GM18873 (cell line): ENCODE measurements at regions not wholly inside any gene's neighbourhood (a gene's known extent, or its start where the extent isn't known, plus 50 kb on each side); places are given as distances from the start of the nearest gene placed in this dataset.

Experiments used
- ATAC-seq: cut with Tn5 transposase; IDR thresholded peaks from one replicate; pipeline ENCODE4 v1.9.1; 2021; ENCODE audit warnings: mild to moderate bottlenecking, moderate library complexity, moderate number of reproducible peaks; ENCODE audit not compliant: unreplicated experiment, low FRiP score

DNA sequence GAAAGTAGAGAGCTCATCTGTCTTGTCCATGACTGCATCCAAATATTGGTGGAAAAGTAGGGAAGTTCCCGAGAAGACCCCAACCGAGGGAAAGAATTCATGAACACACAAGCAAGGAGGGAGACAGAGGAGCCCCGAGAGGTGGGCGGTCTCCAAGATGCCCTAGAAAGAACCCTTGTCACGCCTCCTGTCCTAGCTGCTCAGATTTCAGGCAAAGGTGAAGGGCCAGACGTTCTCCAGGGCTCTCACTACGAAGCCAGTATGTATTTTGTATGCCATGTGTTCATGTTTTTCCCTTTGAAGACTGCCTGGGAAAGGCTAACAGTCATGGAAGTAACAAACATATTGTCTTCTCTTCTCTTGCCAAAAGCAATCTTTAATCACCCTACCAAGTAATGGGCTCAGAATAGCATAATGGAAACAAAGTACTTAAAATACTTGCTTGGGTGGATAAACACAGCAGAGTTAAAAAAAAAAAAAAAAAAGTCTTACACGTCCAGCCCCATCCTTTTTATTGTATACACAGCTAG, 99.2 kb upstream of the TBX3 start:
- ATAC-seq = no peak

DNA sequence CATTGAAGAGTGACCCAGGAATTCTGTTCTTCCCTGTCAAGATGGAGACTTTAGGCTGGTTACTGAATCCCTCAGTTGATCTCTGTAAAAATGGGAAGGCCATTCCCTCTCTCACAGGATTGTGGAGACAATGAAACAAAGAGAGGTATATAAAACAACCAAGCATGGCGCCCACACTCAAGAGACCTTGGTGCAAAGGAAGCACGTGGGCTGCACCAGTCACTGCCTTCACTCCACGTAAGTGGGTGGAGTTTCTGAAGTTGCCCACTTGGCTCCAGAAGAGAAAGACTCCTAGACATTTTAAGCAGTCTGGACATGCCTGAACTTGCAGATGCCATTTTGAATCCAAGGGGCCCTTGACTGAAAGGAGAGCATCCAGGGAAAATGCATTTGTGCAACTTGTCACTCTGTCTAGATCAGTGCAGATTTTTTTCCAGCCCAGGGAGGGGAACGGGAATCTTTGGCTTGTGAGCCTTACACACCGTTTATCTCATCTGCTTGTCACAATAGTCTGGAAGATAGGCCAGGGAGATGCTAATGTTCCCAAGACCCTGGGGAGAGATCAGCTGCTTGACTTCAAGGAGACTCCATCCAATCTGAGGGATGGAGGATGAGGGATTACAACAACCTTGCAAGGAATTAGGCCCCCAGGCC, 96.9 kb upstream of the TBX3 start:
- no peak for ATAC-seq

DNA sequence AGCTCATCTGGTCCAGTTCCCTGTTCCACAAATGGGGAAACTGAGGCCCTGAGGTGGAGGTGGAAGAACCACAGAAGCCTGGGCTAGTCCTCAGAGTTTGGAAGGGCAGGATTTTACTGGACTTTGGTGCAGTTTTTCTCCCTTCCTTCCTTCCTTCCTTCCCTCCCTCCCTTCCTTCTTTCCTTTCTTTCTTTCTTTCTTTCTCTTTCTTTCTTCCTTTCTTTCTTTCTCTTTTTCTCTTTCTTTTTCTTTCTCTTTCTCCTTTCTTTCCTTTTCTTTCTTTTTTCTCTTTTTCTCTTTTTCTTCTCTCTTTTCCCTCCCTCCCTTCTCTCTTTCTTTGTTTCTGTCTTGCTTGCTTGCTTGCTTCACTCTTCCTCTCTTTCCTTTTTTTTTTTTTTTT, 95.7 kb upstream of the TBX3 start:
- ATAC-seq = no peak

DNA sequence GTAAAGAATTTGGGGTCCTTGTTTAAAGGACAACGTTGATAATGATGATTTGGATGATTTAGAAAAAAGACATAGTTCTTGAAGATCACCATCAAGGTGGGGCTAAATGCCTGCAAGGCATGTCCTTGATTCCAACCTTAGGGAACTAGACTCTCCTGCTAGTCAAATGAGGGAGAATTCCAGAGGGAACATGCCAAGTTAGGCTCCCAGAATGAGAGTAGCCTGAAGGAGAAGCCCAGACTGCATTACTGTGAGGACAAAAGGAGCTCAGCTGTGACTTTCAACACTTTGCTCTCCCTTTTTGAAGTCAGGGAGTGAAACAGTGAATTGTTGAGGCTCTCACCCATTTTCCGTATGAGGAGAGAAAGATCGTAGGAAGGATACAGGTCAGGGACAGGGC, 95.2 kb upstream of the TBX3 start:
- ATAC-seq = no peak

DNA sequence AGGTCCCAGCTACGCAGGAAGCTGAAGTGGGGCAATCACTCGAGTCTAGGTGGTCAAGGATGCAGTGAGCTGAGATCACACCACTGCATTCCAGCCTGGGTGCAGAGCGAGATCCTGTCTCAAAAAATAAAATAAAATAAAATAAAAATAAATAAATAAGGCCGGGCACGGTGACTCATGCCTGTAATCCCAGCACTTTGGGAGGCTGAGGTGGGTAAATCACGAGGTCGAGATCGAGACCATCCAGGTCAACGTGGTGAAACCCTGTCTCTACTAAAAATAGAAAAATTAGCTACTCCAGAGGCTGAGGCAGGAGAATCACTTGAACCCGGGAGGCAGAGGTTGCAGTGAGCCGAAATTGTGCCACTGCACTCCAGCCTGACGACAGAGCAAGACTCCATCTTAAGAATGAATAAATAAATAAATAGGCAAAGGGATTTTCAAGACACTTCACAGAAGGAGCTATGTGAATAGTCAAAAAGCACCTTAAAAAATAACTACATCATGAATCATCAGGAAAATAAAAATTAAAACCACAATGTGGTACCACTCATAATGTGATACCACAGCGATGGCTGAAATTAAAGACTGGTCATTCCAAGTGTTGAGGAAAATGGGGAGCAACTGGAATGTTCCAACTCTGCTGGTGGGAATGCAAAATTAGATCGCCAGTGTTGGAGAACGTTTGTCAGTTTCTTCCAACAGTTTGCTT, 92.9 kb upstream of the TBX3 start:
- no peak for ATAC-seq

DNA sequence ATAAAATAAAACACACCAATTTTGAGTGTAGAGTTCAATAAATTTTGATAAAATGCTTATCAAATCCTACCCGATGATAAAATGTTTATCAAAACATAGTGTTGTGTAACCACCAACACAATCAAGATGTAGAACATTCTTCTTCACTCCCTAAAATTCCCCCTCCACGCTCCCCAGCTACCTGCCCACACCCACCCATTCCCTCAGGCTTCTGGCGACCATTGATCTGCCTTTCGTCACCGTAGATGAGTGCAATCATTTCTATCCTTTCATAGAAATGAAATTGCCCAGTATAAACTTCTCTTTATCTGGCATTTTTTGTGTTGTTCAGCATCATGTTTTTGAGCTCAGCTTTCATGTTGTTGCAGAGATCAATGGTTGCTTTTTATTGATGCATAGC, 90.7 kb upstream of the TBX3 start:
- no peak for ATAC-seq

DNA sequence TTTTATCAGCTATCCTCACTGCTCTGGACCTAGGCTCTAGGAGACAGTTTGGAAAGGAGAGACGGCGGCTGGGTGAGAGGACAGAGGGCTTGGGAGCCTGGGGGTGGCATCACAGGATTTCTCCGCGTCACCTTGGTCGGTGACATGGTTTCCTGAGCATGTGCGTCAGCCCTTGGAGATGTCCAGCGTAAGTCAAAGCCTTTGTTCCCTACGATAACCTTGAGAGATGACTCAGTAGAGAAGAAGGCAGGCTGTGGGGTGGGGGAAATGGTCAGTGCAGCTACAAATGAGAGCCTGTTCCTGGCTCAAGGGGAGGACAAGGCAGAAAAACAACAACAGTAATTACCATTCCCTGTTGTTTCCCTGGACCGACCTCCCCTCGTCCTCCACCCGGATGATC, 90.2 kb upstream of the TBX3 start:
- ATAC-seq = no peak

DNA sequence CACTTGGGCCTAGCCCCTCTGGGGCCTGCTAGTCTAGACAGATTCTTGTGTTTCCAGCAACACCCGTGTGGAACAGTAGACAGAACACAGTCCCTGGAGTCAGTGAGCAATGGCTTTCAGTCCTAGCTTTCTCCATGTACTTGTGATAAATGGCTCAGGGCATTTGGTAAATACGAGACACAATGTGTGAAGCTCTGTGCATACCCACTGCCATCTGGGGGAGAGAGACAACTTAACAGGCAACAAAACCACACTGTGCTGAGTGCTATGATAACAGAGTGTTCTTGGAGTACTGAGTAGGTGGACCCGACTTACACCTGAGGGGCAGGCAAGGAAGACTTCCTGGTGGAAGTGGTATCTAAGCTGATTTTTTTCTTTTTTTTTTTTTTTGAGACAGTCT, 86.3 kb upstream of the TBX3 start:
- no peak for ATAC-seq

DNA sequence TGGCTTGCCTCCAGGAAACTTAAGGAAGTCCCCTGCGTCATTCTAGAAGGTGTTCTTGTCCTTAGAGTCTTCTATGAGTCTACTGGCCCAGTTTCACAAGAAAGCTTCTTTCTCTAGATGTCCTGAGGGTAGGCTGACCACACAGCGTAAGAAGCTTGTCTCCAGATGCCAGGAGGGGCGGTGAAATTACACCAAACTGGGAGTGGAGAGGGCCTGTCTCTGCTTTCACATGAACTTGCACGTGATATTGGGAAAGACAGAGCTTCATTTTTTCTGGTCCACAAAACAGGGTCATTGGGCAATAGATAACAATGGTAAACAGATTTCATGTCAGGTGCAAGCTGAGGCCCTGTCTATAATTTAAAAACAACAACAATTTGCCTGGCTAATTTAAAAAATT, 85.7 kb upstream of the TBX3 start:
- no peak for ATAC-seq

DNA sequence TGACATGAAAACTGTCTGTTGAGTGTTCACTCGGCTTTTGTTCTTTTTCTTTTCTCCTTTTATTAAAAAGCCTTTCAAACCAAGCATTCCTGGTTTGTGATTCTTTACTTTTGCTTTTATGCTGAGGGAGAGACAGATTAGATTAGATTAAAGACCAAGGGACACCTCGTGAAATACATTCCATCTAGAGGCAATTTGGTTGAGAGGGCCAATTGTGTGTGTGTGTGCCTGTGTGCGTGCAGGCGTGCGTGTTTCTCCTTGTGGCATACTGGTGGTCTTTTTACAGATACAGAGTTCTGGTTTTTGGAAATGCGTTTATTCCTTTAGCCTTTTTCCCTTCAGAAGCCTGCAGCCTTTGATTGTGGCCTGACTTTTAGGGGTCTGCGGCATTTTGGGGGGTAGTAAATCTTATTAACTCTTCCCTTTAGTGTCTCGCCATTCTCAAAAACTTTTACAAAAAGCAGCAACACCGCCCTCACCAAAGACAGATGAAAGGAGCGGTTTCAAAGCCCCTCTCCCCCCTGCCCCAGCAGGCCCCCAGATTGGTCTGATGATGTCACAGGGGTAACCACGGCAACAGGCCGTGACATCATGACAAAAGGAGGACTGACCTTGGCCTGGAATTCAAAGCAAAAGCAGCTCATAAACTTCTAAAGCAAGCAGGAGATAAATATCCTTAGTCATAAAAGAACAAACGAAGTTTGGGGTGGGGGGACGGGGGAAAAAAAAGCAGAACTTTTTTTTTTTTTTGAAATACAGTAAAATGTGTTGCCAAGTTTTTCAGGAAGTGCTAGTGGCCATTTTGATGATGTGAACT, 84.1 kb upstream of the TBX3 start:
- ATAC-seq = no peak

DNA sequence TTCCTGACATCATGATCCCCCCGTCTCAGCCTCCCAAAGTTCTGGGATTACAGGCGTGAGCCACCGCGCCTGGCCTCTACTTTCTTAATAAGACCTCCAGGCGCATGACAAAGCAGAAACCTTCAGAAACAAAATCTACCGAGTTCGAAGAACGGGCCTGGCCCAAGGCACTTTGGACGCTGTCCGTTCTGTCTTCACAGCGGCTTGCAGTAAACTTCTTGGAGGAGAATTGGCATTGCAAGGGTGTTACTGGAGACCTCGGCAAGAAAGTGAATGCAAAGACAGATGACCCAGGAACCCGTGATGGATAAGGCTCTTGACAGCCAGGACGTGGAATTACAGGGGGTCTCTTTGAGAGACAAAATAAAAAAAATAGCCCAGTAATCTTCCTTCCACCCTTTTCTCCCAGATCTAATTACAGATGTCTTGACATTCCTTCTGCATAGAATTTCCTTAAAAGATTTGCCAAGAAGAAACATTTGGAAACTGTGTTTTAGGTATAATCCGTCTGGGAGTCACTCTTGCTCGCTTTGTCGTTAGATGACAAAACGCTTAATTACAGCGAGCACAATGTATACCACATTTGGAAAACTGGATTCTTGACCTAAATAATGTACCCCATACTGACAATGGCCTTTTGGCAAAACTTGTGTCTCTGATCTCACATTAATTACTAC, 83.2 kb upstream of the TBX3 start:
- no peak for ATAC-seq

DNA sequence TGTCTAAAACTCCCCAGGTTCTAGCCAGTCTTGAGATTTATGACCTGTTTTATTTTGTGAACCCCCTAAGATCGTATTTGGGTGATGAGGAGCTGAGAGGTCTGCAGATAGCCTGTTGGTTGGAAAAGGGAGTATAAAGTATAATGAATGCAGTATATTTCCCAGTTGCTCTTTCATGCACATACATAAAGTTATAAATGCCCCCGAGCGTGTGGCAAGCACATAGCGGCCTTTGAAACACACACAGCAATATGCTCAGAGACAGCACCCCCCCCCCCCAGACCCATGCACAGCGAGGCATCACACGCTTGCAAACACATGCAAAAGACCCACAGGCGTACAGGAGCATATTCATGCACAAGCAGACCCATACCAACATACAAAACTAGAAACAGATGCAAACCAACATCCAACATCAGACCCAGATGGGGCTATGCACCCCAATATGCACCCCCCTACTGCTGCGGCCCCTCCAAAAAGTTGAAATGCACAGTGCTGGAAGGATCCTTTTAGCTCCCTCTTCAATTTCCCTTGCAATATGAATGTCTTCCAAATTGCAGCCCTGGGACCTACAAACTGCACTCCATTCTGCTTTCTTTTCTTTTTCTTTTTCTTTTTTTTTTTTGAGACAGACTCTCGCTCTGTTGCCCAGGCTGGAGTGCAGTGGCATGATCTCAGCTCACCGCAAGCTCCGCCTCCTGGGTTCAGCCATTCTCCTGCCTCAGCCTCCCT, 82.2 kb upstream of the TBX3 start:
- no peak for ATAC-seq

DNA sequence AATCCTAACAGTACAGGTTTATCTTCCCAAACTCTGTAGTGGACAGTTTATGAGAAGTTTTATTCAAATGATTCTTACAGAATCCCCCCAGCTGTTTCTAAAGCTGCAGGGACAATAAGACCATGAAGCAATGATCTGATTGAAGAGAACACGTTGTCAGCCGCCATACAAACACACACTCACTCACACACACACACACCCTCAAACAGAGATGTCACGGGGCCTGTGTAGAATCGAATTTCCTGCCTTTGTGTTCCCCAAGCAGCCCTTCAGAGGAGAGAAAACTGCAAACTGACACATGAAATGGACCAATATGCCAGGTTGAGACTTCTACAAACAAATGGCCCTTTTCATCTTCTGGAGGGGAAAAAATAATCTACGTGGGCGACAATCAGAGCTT, 80.5 kb upstream of the TBX3 start:
- ATAC-seq = no peak

DNA sequence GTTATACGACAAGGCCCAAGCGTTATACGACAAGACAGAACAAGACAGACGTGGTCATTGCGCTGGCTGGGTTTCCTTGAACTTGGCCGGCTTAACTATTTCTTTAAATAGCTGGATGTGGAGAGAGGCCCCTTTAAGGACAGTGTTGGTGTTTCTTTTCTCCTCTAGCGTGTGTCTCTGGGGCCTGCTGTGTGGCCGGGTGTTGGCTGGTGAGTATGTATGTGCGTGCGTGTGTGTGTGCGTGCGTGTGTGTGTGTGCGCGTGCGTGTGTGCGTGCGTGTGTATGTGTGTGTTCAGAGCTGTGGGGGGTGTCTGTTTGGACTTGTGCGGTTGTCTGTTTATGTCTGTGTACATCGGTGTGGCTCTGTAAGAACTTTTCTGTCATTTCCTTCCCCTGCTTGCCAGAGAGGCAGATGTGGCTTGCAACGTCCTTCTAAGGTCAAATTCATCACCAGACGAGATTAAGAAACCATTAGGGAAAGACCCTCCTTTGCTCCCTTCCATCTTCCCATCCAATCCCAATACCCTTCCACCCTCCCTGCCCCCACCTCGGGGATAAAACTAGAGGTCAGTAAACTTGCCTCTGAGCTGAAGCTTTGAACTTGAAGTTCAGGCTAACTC, 78.6 kb upstream of the TBX3 start:
- ATAC-seq = no peak

DNA sequence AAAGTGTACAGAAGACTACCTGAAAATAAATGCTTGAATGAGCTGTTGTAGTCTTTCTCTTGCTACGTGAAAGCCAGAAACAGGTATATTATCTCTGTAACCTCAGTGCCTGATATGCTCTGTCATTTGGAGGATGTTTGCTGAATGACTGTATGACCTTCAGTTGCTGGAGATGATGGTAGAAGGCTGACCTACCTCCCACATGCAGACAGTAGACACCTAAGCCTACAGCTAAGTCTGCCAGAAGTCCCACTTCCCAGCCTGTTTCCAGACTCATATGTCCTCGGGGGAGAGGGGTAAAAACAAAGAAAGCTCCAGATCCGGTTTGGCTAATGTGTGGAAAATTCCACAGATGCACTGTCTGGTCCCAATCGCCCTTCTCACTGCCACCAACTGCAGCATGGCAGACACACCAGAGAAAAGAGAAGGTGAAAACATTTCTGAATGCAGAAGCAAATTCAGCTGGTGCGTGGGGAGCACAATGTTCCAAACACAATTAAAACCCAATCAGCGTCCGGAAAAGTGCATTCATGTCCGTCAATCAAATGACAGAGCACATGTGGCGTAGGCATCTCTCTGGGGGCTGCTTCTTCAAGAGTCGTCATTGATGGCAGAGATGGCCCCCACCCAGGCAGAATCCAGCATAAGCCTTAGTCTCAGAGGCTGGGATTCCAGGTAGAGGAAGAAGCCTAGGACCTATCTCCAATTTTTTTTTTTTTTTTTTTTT, 76.3 kb upstream of the TBX3 start:
- no peak for ATAC-seq

DNA sequence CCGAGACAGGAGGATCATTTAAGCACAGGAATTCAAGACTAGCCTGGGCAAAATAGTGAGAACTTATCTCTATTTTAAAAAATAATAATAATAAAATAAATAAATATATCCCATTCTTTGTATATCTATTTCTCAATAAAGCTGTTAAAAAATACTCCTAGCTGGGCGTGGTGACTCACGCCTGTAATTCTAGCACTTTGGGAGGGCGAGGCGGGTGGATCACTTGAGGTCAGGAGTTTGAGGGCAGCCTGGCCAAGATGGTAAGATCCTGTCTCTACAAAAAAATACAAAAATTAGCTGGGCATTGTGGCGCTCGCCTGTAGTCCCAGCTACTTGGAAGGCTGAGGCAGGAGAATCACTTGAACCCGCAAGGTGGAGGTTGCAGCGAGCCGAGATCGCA, 75.7 kb upstream of the TBX3 start:
- ATAC-seq = no peak

DNA sequence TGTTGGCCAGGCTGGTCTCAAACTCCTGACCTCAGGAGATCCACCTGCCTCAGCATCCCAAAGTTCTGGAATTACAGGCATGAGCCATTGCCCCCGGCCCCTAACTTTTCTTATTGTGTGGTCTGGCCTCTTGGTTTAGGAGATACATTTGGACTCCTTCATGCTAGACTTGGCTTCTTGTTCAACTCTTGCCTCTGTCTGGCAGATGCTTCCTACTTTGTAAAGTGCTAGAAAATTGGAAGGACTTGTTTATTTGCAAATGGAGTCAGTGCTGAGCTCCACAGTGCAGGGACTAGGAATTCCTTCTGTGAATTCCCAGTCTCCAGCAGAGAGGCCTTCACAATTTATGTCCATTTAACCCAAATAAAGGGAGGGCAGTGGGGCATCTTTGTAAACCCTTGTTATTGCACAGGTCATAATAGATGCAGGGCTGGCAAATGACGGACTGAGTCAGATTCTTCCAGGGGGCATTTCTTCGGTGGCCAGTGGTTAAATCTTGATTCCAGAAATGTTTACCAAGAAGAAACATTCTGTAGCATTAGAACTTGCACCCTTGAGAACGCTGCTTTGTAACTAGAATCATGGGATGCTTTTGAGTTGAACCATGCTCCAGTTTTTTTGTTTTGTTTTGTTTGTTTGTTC, 73.8 kb upstream of the TBX3 start:
- no peak for ATAC-seq

DNA sequence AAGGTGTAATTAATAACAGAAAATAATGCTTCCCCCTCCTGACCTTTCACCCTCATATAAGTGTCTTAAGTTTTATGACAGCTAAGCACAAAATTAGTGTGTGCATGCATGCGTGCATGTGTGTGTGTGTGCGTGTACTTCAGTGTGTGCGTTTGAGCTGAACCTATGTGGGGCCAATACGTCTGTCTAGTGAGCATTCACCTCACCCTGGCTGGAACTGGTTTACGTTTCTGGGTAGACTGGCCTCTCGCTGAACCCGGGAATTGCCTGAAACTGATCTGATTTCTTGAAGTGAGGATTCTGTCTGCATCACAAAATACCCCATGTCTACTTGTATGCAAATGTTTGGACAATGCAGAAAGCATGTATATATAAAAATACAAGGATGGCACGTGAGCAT, 68.2 kb upstream of the TBX3 start:
- ATAC-seq = no peak

DNA sequence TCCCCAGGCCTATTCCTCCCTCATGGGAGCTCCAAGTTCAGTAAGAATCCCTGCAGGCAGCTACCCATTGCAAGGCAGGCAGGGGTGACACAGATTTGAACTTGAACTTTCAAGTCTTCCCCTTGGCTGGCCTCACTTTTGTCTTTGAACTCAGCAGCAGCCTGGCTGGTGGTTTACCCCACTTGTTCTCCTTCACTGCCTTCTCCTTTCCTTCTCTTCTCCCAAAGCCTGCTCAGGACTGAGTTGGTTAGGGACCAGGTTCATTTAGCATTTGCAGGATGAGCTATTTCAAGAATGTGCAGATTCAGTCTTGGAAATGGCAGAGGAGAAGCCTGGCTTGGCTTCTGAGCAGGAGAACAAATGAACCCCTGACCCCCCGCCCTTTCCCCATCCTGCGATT, 67.7 kb upstream of the TBX3 start:
- ATAC-seq = no peak
